ENCODE measurements at regions not wholly inside any gene's neighbourhood (a gene's known extent, or its start where the extent isn't known, plus 50 kb on each side); places are given as distances from the start of the nearest gene placed in this dataset.
A peak's percentile ranks its signal among the peaks of the same experiment; 100 is the strongest.
"Not testable (repeated sequence)": the region's sequence is repeated elsewhere in the genome, so short reads cannot be mapped to it uniquely, and the experiment has no call there.

DNA sequence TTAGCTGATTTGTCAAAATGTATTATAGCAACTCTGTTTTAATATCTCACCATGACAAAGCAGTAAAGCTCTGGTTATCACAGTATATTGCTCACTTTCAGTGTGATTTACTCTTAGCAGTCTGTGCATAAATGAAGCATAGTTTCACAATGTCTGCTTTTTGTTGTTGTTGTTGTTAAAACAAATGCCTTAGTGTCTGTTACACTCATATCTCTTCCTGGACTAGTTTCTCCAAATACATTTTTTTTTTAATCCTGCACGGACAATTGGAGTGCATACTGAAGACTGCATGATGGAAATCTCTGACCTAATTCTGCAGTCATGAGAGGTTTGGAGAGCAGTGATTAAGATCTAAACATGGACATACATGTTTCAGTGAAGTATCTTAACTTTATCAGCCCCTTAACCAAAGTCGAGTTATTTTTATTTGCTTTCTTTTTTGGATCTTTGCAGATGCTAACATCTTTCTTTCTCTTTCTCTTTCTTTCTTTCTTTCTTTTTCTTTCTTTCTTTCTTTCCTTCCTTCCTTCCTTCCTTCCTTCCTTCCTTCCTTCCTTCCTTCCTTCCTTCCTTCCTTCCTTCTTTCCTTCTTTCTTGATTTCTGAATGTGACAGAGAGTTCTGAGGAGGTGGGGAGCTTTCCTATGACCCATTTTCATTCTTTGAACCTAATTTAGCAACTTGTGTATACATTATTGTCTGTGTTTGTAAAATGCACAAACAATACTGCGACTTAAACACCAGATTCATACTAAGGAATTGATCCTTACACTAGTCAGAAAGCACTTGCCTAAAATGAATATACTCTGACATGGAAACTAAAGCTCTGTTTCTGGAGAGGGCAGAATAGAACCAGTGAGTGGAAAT is 161.5 kb upstream of the AGR3 start:
- DNase-seq (ENCODE audit: low read depth, low spot score), result peak; percentile 46
- H3K27ac ChIP-seq, result peak overlapping the region; percentile 44

DNA sequence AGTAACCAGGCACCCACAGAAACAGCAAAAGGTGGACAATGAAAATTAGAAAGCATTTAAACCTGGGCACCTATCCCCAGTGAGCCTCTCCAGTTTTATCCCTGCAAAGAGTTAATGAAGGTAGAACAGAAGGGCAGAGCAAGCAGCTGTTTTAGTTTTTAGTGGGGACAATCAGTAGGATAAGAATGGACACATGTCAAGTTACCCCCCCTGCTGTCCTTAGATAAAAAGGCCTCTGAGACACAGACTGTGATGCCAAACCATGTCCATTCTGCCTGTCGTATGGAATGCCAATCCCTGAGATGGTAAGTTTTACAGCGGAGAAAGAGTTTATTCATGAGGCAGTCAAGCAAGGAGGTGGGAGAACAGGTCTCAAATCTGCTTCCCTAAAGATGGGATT is 162.6 kb upstream of the AGR3 start:
- no peak overlapping the region for H3K27ac ChIP-seq
- DNase-seq (ENCODE audit: low read depth, low spot score), result no peak

DNA sequence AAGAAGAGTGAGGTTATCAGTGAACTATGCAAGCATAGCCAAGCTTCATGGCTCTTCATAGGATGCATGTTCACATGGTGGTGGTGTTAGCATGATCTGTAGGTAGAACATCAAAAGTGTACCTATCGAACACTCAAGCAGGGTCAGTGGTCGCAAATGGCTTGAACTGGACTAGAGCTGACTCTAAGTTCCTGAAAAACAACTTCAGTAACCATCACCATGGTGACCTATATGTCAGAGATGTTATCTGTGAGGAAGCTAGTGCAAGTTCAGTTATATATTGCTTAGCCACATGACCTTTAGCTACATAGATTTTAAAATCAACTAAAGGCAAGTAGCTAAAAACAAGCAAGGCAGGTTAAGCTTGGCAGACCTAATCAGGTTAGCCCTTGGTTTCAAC is 163.1 kb upstream of the AGR3 start:
- no peak overlapping the region for H3K27ac ChIP-seq
- no peak for DNase-seq (ENCODE audit: low read depth, low spot score)

DNA sequence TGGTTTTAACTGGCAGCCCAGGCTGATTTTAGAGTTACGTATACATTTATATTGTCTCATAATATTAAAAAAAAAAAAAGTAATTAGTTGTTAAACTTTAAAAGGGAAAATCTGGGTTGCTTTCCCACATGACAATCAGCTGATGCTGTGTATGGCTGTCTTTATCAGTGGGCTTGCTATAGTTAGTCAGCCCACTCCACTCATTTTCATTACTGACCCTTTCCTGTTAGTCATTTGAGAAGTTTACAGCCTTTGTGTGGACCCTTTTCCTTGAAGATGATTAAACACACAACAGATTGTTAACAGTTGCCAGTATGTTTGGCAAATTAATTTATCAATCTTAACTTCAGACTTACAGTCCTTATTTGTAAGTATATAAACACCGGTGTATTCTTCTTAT is 164.5 kb upstream of the AGR3 start:
- no peak for DNase-seq (ENCODE audit: low read depth, low spot score)
- H3K27ac ChIP-seq, result no peak overlapping the region

- no peak for DNase-seq (ENCODE audit: low read depth, low spot score)
- H3K27ac ChIP-seq, result no peak overlapping the region
These were observed 164.9 kb upstream of the AGR3 start for GRCh38 chr7:17046666-17047065.

GRCh38 chr7:17053164-17053563 is 171.4 kb upstream of the AGR3 start:
- not testable (repeated sequence) for H3K27ac ChIP-seq; DNase-seq (ENCODE audit: low read depth, low spot score)

DNA sequence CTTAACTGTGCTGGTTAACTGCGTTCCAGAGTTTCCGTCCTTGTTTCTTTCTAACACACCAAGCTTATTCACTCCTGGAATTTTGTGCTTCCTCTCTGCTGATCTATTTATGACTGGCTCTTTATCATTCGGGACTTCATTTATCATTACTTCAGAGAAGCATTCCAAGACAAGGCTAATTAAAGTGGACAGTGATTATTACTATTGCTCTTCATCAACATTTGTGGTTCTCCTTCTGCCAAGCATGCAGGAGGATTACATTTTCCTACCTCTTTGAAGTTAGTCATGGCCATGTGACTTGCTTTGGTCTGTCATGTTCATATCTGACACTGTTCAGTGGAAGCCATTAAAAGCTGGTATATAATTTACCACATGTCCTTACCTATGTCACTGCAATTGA is 172.4 kb upstream of the AGR3 start:
- H3K27ac ChIP-seq, result peak overlapping the region; percentile 70
- DNase-seq (ENCODE audit: low read depth, low spot score), result no peak

- H3K27ac ChIP-seq, result peak overlapping the region; percentile 70
- no peak for DNase-seq (ENCODE audit: low read depth, low spot score)
These were observed 173.1 kb upstream of the AGR3 start for GRCh38 chr7:17054836-17055235.

GRCh38 chr7:17055596-17055995 is 173.8 kb upstream of the AGR3 start:
- peak overlapping the region; percentile 70 for H3K27ac ChIP-seq
- no peak for DNase-seq (ENCODE audit: low read depth, low spot score)

- no peak for DNase-seq (ENCODE audit: low read depth, low spot score)
- H3K27ac ChIP-seq, result peak overlapping the region; percentile 70
These were observed 174.8 kb upstream of the AGR3 start for GRCh38 chr7:17056491-17057142.

GRCh38 chr7:17057143-17057509 is 175.3 kb upstream of the AGR3 start:
- DNase-seq (ENCODE audit: low read depth, low spot score), result no peak
- peak overlapping the region; percentile 70 for H3K27ac ChIP-seq

GRCh38 chr7:17058568-17058967 is 176.8 kb upstream of the AGR3 start:
- H3K27ac ChIP-seq, result no peak overlapping the region
- no peak for DNase-seq (ENCODE audit: low read depth, low spot score)

DNA sequence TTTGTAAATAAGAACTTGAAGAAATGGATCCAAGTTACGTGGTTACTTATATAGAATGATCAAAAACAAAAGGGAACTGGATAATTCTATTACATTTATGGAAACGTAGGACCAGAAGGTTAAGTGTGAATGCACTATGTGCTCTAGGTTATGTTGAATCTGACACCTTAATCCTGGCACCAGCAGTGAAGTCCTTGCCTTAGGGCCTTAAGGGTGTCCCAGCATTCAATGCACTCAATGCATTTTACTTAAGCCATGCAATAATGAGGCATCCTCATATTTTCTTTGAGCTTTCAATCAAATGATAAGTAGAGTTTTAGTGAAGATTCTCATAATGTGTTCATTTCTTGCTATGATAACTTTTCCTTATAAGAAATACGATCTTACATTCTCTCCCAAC is 178.3 kb upstream of the AGR3 start:
- no peak for DNase-seq (ENCODE audit: low read depth, low spot score)
- H3K27ac ChIP-seq, result no peak overlapping the region

DNA sequence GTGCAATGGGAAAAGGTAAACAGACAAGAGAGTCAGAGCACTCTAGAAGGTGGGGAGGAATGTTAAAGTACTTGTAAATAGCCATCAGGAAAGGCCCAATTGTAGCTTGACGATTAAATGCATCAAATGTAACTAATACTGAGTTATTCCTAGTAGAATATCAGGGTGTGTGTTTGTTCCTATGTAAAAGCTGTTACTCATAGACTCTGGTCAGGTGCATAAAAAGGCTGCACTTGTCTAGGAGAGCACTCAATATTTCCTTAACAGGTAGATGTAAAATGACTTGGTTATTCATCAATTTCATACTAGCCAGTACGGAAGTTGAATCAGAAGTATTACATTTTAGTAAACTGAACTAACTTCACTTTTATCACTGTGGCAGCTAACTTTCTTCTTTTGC is 179.7 kb upstream of the AGR3 start:
- no peak overlapping the region for H3K27ac ChIP-seq
- no peak for DNase-seq (ENCODE audit: low read depth, low spot score)

GRCh38 chr7:17062151-17063044 is 180.6 kb upstream of the AGR3 start:
- no peak overlapping the region for H3K27ac ChIP-seq
- DNase-seq (ENCODE audit: low read depth, low spot score), result no peak

DNA sequence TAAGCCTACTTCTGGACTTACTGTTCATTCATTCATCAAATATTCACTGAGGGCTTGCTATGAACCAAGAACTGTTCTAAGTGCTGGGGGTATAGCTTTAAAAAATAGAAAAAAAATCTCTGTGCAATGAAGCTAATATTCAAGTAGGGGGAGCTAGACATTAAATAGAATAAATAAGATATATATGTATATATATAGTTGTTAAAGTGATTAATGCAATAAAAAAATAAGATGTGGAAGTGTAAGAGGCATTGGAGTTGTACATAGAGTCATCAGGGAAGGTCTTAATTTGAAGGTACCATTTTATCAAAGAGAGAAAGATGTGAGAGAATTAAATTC is 181.2 kb upstream of the AGR3 start:
- no peak for DNase-seq (ENCODE audit: low read depth, low spot score)

GRCh38 chr7:17067691-17068090 is 185.9 kb upstream of the AGR3 start:
- DNase-seq (ENCODE audit: low read depth, low spot score), result no peak
- no peak overlapping the region for H3K27ac ChIP-seq

More for the DNA sequence above, 181.2 kb upstream of the AGR3 start:
- H3K27ac ChIP-seq, result no peak overlapping the region

DNA sequence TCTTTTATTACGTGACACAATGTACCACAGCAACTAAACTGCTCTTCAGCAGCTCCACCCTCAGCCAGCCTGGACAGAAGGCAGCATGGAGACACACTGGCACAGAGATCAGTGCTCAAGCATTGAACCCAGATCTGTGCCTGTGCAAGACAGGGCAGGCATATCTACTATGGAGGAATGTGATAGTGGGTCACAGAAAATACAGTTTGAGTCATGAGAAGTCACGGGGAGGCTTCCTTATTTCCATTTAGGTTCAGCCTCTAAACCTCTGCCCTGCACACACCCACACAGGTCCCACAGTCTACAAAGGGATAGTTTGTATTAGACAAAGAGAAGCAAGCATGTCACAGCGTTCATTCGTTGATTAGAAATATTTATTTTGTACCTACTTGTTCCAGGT is 187.4 kb upstream of the AGR3 start:
- peak; percentile 69 for DNase-seq (ENCODE audit: low read depth, low spot score)
- peak overlapping the region; percentile 26 for H3K27ac ChIP-seq

GRCh38 chr7:17070231-17070708 is 188.5 kb upstream of the AGR3 start:
- H3K27ac ChIP-seq, result no peak overlapping the region
- DNase-seq (ENCODE audit: low read depth, low spot score), result no peak

DNA sequence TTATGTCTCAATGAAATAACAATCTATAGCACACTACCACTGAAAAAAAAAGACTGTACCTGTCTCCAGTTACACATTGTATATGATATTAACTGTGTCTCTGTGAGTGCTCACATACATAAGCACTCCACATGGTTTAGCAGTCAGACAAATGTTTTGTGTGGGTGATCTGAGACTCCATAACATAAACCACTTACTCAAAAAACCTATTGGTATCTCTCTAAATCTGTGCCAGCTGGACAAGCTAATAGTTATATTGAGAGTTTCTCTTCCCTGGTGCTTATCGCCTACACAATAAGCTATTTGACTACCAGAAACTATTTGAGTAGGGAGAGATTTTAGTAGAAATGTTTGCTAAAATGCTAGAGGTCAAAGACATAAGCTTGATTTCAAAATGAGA is 190.1 kb upstream of the AGR3 start:
- no peak overlapping the region for H3K27ac ChIP-seq
- DNase-seq (ENCODE audit: low read depth, low spot score), result no peak

All from epithelial cell of prostate (primary cell).